SK-N-SH treated with all-trans-retinoic acid at 6 μM for 48 hours (cell line): ENCODE measurements at regions not wholly inside any gene's neighbourhood (a gene's known extent, or its start where the extent isn't known, plus 50 kb on each side); places are given as distances from the start of the nearest gene placed in this dataset.
"Not testable (repeated sequence)": the region's sequence is repeated elsewhere in the genome, so short reads cannot be mapped to it uniquely, and the experiment has no call there.

Experiments
- ATAC-seq: fragments of 200-7000 bp; cut with Tn5 transposase; 3 replicates; pipeline ENCODE4 v1.9.1; 2020; ENCODE audit warnings: mild to moderate bottlenecking, moderate library complexity
- ARNTL ChIP-seq: fragments of 450-650 bp; formaldehyde crosslinking; IDR thresholded peaks from 2 replicates; pipeline ENCODE4 v1.5.0; 2020; ENCODE audit warnings: low read depth, mild to moderate bottlenecking, moderate library complexity, borderline replicate concordance
- BACH2 ChIP-seq: fragments of 250-450 bp; sonication (Bioruptor Pico); IDR thresholded peaks from 2 replicates; pipeline ENCODE4 v1.9.0; 2021; ENCODE audit warnings: mild to moderate bottlenecking, borderline replicate concordance
- CSDC2 ChIP-seq: fragments of 250-450 bp; sonication (Bioruptor Pico); IDR thresholded peaks from 2 replicates; pipeline ENCODE4 v1.5.0; 2020; ENCODE audit warnings: mild to moderate bottlenecking, moderate library complexity
- GLIS3 ChIP-seq: fragments of 250-450 bp; sonication (Bioruptor Pico); IDR thresholded peaks from 2 replicates; pipeline ENCODE4 v1.5.0; 2020; ENCODE audit warnings: mild to moderate bottlenecking, moderate library complexity
- ISL1 ChIP-seq: fragments of 250-450 bp; sonication (Bioruptor Pico); IDR thresholded peaks from 2 replicates; pipeline ENCODE4 v2.1.2; 2022; ENCODE audit warnings: mild to moderate bottlenecking, moderate library complexity
- OSR1 ChIP-seq: fragments of 250-450 bp; sonication (Bioruptor Pico); IDR thresholded peaks from 2 replicates; pipeline ENCODE4 v1.8.0; 2022; ENCODE audit warnings: moderate library complexity, mild to moderate bottlenecking, inconsistent platforms
- PPARA ChIP-seq: fragments of 250-450 bp; sonication (Bioruptor Pico); IDR thresholded peaks from 2 replicates; pipeline ENCODE4 v1.5.0; 2020; ENCODE audit warnings: mild to moderate bottlenecking, borderline replicate concordance
- RARB ChIP-seq: fragments of 250-450 bp; sonication (Bioruptor Pico); IDR thresholded peaks from 2 replicates; pipeline ENCODE4 v1.8.0; 2021; ENCODE audit warnings: mild to moderate bottlenecking, moderate library complexity
- SNAI2 ChIP-seq: fragments of 250-450 bp; sonication (Bioruptor Pico); IDR thresholded peaks from 2 replicates; pipeline ENCODE4 v1.5.0; 2020; ENCODE audit warnings: mild to moderate bottlenecking, moderate library complexity
- TSHZ2 ChIP-seq: fragments of 250-450 bp; sonication (Bioruptor Pico); IDR thresholded peaks from 2 replicates; pipeline ENCODE4 v1.5.0; 2020; ENCODE audit warnings: mild to moderate bottlenecking, moderate library complexity
- ZFP3 ChIP-seq: fragments of 250-450 bp; sonication (Bioruptor Pico); IDR thresholded peaks from 2 replicates; pipeline ENCODE4 v1.5.0; 2020; ENCODE audit warnings: mild to moderate bottlenecking, moderate library complexity
- ZFP30 ChIP-seq: fragments of 450-650 bp; formaldehyde crosslinking; IDR thresholded peaks from 2 replicates; pipeline ENCODE4 v1.5.0; 2022; ENCODE audit warnings: mild to moderate bottlenecking, moderate library complexity
- ZNF565 ChIP-seq: fragments of 450-650 bp; formaldehyde crosslinking; conservative IDR thresholded peaks from 2 replicates; pipeline ENCODE4 v1.5.0; 2020; ENCODE audit warnings: low read depth, mild to moderate bottlenecking, moderate library complexity
- ZNF70 ChIP-seq: fragments of 450-650 bp; formaldehyde crosslinking; IDR thresholded peaks from 2 replicates; pipeline ENCODE4 v1.5.0; 2020; ENCODE audit warnings: mild to moderate bottlenecking, moderate library complexity
- TF ChIP-seq, protein P1 (sequence below): fragments of 250-450 bp; sonication (Bioruptor Pico); IDR thresholded peaks from 2 replicates; pipeline ENCODE4 v1.8.0; 2020; ENCODE audit warnings: mild to moderate bottlenecking, moderate library complexity, borderline replicate concordance
- TF ChIP-seq, protein P2 (sequence below): fragments of 250-450 bp; sonication (Bioruptor Pico); IDR thresholded peaks from 2 replicates; pipeline ENCODE4 v1.5.1; 2021; ENCODE audit warnings: mild to moderate bottlenecking, moderate library complexity

DNA sequence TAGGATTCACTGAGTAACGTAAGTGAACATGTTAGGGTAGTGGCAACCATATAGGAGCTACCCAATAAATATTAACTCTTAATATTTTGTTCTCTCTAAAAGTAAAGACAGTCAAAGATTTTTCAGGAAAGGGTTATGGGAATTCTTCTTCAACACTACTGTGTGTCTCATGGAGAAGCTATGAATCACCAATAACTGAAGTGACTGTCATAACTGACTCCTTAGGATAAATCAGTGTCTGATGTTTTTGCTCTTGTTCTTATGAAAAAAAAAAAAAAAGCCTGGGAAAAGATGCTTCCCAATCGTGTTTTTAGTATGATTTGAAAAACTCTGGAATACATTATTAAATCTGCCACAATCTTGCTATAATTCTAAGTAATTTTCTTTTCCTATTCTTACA, 111.2 kb upstream of the CEP126 start:
- no peak for TF ChIP-seq BACH2 (CRISPR knock-in tag)
- no peak for TF ChIP-seq ZNF565 (CRISPR knock-in tag)
- no peak for TF ChIP-seq CSDC2 (CRISPR knock-in tag)
- no peak for ATAC-seq

- no peak for ATAC-seq
These were observed 117.5 kb upstream of the CEP126 start for GRCh38 chr11:101797335-101797734.

GRCh38 chr11:101792814-101793213, 122.0 kb upstream of the CEP126 start:
- TF ChIP-seq TSHZ2 (CRISPR knock-in tag), result no peak
- TF ChIP-seq SNAI2 (CRISPR knock-in tag), result no peak
- ATAC-seq, result no peak

More at GRCh38 chr11:101797335-101797734, 117.5 kb upstream of the CEP126 start:
- TF ChIP-seq ZNF565 (CRISPR knock-in tag) (no peak), CSDC2 (CRISPR knock-in tag) (no peak), OSR1 (no peak), BACH2 (CRISPR knock-in tag) (no peak), GLIS3 (CRISPR knock-in tag) (no peak), ZFP3 (CRISPR knock-in tag) (no peak), ISL1 (no peak), RARB (no peak), SNAI2 (CRISPR knock-in tag) (no peak)
- TF ChIP-seq, protein P1, sequence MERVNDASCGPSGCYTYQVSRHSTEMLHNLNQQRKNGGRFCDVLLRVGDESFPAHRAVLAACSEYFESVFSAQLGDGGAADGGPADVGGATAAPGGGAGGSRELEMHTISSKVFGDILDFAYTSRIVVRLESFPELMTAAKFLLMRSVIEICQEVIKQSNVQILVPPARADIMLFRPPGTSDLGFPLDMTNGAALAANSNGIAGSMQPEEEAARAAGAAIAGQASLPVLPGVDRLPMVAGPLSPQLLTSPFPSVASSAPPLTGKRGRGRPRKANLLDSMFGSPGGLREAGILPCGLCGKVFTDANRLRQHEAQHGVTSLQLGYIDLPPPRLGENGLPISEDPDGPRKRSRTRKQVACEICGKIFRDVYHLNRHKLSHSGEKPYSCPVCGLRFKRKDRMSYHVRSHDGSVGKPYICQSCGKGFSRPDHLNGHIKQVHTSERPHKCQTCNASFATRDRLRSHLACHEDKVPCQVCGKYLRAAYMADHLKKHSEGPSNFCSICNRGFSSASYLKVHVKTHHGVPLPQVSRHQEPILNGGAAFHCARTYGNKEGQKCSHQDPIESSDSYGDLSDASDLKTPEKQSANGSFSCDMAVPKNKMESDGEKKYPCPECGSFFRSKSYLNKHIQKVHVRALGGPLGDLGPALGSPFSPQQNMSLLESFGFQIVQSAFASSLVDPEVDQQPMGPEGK (CRISPR knock-in tag), result no peak

- TF ChIP-seq GLIS3 (CRISPR knock-in tag) (no peak), OSR1 (no peak), CSDC2 (CRISPR knock-in tag) (no peak), SNAI2 (CRISPR knock-in tag) (no peak), PPARA (CRISPR knock-in tag) (no peak), ZNF70 (CRISPR knock-in tag) (no peak)
- ATAC-seq, result no peak
These were observed 127.9 kb upstream of the CEP126 start for GRCh38 chr11:101786916-101787315.

DNA sequence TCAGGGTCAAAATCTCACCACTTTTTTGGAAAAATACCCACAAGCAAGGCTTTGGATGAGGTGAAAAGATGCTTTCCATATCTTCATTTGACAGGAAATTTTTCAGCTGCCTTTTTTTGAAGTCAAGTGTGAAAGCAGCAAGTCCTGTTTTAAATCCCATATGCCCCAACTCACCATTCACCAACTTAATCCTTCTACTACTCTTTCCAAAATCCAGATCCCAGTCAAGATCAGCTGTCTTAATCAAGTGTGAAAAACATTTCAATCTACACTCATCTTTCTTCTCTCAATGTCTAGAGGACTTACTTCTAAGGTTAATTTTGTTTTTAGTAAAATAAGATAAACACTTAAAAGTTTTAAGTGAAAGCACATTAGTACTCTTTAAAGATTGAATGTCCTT, 128.4 kb upstream of the CEP126 start:
- TF ChIP-seq ISL1, result no peak
- no peak for TF ChIP-seq TSHZ2 (CRISPR knock-in tag)
- TF ChIP-seq ZNF70 (CRISPR knock-in tag), result no peak
- TF ChIP-seq ARNTL (CRISPR knock-in tag), result no peak
- no peak for TF ChIP-seq CSDC2 (CRISPR knock-in tag)
- TF ChIP-seq GLIS3 (CRISPR knock-in tag), result no peak
- TF ChIP-seq ZFP30, result no peak
- TF ChIP-seq, protein P2, sequence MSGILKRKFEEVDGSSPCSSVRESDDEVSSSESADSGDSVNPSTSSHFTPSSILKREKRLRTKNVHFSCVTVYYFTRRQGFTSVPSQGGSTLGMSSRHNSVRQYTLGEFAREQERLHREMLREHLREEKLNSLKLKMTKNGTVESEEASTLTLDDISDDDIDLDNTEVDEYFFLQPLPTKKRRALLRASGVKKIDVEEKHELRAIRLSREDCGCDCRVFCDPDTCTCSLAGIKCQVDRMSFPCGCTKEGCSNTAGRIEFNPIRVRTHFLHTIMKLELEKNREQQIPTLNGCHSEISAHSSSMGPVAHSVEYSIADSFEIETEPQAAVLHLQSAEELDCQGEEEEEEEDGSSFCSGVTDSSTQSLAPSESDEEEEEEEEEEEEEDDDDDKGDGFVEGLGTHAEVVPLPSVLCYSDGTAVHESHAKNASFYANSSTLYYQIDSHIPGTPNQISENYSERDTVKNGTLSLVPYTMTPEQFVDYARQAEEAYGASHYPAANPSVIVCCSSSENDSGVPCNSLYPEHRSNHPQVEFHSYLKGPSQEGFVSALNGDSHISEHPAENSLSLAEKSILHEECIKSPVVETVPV (CRISPR knock-in tag), result no peak
- no peak for ATAC-seq

- not testable (repeated sequence) for ATAC-seq
These were observed 135.6 kb upstream of the CEP126 start for GRCh38 chr11:101779167-101779566.
